ENCODE measurements at regions not wholly inside any gene's neighbourhood (a gene's known extent, or its start where the extent isn't known, plus 50 kb on each side); places are given as distances from the start of the nearest gene placed in this dataset.
"Not testable (repeated sequence)": the region's sequence is repeated elsewhere in the genome, so short reads cannot be mapped to it uniquely, and the experiment has no call there.

GRCh38 chr2:144117086-144117485 lies 402.8 kb downstream of the ZEB2 start:
- ChIA-PET CTCF (interaction anchor here (1.0 to 2.5 kb wide), 2 partner anchors 14 to 17 kb away, joined by 3 to 8 read pairs; no protein-coding TSS in a partner anchor), POLR2A (no interaction called here)
- DNase-seq (ENCODE audit: extremely low spot score), result no peak
- TF ChIP-seq CTCF (IDR thresholded peaks at IDR 0.05; ENCODE audit: control extremely low read depth, extremely low read depth, low read depth, missing control alignments), result no peak

- CTCF ChIA-PET, result interaction anchor here (2.5 kb wide), 1 partner anchor 13 kb away, joined by 8 read pairs; no protein-coding TSS in a partner anchor
- no peak for TF ChIP-seq CTCF (IDR thresholded peaks at IDR 0.05; ENCODE audit: control extremely low read depth, extremely low read depth, low read depth, missing control alignments)
- DNase-seq (ENCODE audit: extremely low spot score), result no peak
- POLR2A ChIA-PET, result no interaction called here
Measured at GRCh38 chr2:144115739-144116291, 404.1 kb downstream of the ZEB2 start.

GRCh38 chr2:144114760-144115159 lies 405.2 kb downstream of the ZEB2 start:
- TF ChIP-seq CTCF (IDR thresholded peaks at IDR 0.05; ENCODE audit: control extremely low read depth, extremely low read depth, low read depth, missing control alignments), result no peak
- DNase-seq (ENCODE audit: extremely low spot score), result no peak
- ChIA-PET POLR2A (no interaction called here), CTCF (interaction anchor here (1.5 kb wide), 1 partner anchor 15 kb away, joined by 4 read pairs; no protein-coding TSS in a partner anchor)

- CTCF ChIA-PET, result no interaction called here
- no peak for DNase-seq (ENCODE audit: extremely low spot score)
- POLR2A ChIA-PET, result no interaction called here
- no peak for TF ChIP-seq CTCF (IDR thresholded peaks at IDR 0.05; ENCODE audit: control extremely low read depth, extremely low read depth, low read depth, missing control alignments)
Measured at GRCh38 chr2:144111437-144111836, 408.5 kb downstream of the ZEB2 start.

GRCh38 chr2:144106104-144106503 lies 413.8 kb downstream of the ZEB2 start:
- CTCF ChIA-PET; POLR2A ChIA-PET; DNase-seq (ENCODE audit: extremely low spot score): not testable (repeated sequence)

GRCh38 chr2:144102386-144102785 lies 417.5 kb downstream of the ZEB2 start:
- DNase-seq (ENCODE audit: extremely low spot score), result no peak
- ChIA-PET POLR2A (no interaction called here), CTCF (interaction anchor here (1.2 to 2.3 kb wide), 3 partner anchors 15 to 48 kb away, joined by 3 to 8 read pairs (median 3); no protein-coding TSS in a partner anchor)
- no peak for TF ChIP-seq CTCF (IDR thresholded peaks at IDR 0.05; ENCODE audit: control extremely low read depth, extremely low read depth, low read depth, missing control alignments)

GRCh38 chr2:144099780-144100377 lies 420.0 kb downstream of the ZEB2 start:
- no peak for DNase-seq (ENCODE audit: extremely low spot score)
- ChIA-PET POLR2A (no interaction called here), CTCF (interaction anchor here (0.7 to 1.6 kb wide), 2 partner anchors 14 to 81 kb away, joined by 3 to 4 read pairs; no protein-coding TSS in a partner anchor)
- no peak for TF ChIP-seq CTCF (IDR thresholded peaks at IDR 0.05; ENCODE audit: control extremely low read depth, extremely low read depth, low read depth, missing control alignments)
